CD4-positive, alpha-beta T cell treated with Interleukin-4 for 1 hour (primary cell): ENCODE measurements at regions not wholly inside any gene's neighbourhood (a gene's known extent, or its start where the extent isn't known, plus 50 kb on each side); places are given as distances from the start of the nearest gene placed in this dataset.
"Not testable (repeated sequence)": the region's sequence is repeated elsewhere in the genome, so short reads cannot be mapped to it uniquely, and the experiment has no call there.

Source experiments
- DNase-seq, 2 donors: peaks; one replicate each; pipeline ENCODE4 v3.0.0-alpha.2; 2020 to 2022

DNA sequence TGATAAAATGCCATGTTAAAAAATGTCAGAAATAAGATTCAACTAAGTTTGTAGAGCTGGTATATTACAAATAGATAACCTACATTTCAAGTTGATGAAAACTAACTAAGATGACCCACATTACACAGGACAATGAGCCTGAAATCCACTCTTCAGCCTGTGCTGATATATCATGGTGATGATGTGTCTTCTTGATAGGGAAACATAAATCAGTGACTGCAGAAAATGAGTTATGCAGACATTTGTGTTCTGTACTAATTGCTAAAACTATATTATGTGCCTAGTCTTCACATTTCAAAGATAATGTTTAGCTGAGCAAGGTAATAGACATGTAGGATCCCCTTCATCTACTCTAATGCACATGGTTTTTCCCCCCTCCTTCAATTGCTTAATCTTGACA lies 331.6 kb upstream of the F9 start:
- no peak for DNase-seq

DNA sequence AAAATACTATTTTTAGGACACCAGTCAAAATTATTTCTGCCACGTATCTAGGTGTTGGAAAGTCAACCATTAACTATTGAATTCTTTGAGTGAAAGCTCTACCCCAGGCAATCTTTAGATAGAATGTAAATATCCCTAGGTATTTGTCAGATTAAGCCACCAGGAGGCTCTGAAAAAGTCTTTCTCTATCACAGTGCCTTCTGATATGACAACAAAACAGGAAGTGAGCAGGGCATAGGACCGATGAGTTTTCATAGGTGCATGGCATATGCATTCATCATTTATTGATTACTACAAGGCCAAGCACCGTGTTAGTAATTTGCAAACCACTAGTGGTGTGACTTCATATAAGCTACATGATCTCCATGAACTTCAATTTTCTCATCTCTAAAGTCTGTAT lies 333.6 kb upstream of the F9 start:
- no peak for DNase-seq

DNA sequence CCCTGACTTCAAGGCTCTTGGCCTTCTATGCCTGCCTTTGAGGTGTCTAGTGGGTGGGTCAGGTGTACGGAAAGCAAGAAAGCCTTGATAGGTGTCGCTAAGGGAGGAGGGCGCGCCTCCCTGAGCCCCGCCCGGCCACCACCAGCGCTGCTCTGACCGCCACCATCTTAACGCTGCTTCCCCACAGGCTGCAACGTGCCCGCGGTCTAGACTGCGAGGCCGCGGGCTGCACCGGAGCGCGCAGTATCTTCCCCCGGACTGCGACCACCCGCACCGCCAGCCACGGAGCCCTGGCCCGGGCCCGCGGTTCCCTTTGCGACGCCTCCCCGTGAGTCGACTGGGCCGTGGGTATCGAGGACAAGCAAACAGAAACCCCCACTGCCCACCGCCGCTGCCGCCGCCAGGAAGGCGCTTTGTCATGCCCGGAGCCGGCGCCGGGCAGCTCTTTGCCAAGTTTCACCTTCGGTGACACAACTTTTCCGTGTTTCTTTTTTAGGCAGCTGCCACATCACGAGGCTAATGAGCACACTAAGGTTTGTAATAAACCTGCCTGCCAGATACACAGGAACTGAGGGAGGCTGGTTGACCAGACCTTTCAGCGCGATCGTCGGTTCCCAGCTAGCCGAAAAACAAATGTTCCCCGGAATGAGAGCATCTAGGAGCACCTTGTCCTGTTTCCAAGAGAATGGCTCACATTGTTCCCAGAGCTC lies 335.8 kb upstream of the F9 start:
- DNase-seq: no peak

DNA sequence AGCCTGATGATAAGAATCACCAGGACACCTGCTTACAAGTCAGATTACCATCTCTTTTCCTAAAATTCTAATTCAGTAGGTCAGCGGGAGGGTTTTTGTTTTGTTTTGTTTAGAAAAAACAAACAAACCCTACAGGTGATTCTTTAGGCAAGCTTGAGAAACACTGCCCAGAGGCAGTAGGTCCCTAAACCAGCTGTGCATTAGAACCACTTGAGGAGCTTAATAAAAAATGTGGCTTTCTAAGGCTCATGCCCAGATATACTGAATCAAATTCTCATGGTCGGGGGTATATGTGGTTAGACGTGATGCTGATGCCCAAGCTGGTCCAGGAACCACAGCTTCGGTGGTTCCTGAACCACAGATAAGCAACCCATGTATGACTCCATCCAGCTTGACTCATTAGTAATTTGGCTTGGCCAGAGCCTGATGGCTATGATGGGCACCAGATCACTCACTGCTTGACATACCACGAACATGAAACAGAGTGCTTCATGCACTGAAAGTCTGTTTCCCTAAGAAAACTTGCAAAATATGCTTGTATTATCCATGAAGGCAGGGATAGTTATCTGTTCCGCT lies 338.1 kb upstream of the F9 start:
- DNase-seq: no peak

DNA sequence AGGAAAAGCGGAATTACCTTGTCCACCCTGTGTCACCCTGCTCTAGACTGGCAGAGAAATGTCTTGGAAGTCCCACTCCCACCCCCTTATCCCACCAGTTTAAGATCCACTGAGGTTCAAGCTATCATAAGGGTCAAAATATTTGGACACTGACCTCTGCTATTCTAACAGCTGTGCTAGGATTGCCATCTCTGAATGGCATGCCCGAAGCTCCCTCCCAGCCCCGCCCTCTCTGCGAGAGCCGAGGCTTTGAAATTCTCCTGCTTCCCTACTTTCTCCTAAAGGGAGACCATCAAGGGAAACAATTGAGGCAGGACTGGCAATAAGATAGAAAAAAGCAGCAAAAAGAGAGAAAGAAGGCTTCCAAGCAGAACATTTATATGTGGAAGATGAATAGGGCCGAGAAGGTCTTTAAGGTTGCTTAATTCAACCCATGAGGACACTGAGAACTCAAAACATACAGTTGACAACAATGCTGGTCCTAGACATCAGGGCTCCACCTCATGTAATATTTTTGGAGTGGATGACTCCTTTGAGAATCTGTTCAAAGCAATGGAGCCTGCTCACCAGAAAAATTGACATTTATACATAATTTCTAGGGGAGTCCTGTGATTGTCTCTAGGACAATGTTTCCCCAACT lies 338.7 kb upstream of the F9 start:
- no peak for DNase-seq

DNA sequence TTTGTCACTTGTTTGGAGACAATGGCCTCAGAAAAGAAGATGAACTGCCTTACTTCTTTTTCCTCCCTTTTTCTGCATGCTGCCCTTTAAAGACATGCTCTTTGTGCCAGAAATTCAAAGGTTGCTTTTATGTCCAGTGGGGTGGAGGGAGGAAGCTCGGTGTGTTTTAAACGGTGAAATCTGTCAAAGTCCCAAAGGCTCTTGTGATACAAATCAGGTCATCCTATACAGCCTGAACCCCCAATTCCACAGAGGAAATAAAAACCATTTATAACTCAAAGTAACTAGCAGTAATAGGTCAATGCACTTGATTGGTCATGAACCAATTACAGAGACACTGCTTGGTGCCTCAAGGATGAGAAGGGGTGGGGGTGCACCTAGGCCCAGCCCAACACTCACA lies 339.3 kb upstream of the F9 start:
- no peak for DNase-seq

DNA sequence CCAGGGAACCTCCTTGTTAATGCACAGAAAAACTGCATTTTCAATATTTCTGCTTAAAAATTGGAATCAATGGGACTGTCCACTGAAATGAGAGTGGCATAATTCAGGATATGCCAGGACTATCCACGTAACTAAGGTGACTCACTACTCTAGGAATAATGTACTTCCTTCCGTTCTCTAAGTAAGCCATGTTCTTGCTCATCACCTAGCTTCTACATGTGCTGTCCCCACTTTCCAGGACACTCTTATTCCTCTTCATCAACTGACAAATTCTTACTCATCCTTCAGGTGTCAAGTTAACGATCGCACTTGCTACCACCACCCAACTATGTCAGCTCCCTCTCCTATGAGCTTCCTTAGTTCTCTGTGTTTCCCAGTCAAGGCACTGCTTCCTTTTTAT lies 342.8 kb upstream of the F9 start:
- DNase-seq: no peak

DNA sequence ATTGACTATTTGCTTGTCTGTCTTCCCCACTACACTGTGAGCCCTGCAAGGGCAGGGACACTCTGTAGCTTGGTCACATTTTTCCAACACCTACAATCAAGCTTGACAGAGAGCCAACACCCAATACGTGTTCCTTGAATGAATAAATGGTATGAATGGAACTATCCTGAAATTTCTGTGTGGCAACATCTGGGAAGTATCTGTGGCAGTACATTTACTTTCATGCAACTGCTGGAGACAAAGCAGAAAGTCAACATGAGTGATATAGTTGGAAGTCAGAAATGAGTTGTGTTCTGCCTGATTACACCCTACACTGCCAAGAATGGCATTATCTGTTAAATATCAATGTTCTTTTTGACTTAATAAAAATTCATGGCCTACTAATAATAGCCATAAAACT lies 343.5 kb upstream of the F9 start:
- DNase-seq: no peak

DNA sequence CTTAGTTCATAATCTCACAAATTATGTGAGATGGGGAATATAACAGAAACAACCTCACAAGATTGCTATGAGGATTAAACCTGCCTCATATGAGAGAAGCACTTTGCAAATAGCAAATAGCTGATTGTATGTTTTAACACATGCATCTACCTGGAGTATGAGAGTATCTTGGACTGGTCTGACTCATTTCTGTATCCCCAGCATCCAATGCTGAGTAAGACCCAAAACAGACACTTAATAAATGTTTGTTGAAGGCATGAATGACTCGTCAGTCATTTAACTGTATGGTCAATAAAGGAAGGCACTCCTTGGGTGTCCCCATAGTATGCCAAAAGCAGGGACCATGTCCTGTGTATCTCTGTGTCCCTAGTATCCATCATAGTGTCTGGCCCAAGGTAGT lies 350.9 kb upstream of the F9 start:
- no peak for DNase-seq

DNA sequence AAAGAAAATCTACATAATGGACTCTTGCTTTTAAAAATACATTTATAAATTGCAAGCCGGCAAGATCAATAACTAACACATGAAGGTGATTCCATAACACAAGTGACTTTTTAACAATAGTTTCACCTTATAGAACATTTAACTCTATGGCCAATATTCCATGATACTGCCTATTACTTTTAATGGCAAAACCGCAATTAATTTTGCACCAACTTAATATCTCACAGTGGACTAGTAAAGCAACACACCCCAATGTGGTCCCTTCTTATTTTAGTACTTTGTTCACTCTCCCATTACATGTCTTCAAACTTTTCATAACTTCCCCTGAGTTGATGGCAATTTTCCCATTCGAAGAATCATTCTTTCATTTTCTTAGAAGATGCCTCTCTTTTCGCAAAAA lies 351.6 kb upstream of the F9 start:
- DNase-seq: no peak

DNA sequence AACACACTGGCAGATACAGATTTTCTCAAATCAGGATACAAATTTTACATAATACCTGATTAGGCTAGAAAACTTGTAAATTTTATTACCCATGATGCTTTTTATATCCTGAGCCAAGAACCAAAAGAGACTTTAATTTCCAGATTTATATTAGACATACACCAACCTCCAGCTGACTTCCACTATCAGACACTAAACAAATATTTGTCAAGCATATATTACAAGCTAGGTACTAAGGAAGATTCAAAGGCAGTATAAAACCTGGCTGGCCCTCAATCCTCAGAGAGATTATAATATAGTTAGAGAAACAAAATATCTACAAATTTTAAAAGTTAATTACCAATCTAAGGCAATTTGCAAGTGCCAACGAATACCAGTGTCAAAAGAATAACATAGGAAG lies 357.8 kb upstream of the F9 start:
- no peak for DNase-seq

DNA sequence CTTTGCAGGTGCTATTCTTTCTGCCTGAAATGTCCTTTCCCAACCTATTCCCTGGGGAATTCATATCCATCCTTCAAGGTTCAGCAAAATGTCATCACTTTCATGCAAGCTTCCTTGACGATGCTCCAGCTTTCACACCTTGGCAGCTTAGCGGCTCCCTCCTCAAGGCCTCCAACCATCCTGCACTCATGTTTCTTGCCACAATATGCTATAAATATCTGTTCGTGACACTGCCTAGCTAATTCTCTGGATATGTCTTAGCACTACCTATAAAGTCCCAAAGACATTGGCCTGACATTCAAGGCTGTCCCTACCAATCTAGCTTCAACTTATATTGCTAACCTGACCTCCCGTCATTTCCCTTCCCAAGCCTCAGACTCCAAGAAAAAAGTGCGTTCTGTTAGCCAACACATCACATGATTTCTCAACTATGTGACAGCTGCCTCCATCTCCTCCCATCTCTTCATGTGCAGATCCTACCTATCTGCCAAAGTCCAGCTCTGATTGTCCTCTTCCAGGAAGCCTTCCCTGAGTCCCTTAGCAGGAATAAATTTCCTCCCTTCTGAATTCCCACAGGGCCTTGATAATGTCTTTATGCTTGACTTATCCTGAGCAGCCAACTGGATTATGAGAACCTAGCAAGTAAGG lies 359.9 kb upstream of the F9 start:
- no peak for DNase-seq

DNA sequence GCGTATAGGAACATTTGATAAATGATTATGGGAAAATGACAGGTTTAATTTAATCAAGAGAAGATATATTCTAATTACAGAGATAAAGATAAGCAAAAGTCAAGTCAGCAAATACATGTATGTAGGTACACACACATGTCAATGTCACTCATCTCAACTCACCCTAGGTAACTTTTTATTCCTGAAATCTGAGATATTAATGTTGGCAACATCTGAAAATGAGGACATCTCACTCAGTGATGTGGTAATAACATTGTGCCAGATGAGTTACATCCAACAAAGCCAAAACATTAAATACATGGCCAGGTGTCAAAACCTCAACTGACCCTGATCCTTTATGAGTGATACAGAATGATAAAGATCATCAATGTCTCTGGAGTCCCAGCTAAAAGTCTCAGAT lies 363.3 kb upstream of the F9 start:
- no peak for DNase-seq

DNA sequence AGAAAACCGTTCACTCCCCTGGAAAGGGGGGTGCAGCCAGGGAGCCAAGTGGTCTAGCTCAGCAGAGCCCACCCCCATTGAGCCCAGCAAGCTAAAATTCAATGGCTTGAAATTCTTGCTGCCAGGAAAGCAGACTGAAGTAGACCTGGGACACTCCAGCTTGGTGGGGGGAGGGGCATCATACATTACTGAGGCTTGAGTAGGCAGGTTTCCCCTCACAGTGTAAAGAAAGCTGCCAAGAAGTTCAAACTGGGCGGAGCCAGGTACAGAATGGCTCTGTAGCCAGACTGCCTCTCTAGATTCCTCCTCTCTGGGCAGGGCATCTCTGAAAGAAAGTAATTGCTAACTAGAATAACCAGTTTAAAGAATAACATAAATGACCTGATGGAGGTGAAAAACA lies 372.3 kb upstream of the F9 start:
- no peak for DNase-seq

DNA sequence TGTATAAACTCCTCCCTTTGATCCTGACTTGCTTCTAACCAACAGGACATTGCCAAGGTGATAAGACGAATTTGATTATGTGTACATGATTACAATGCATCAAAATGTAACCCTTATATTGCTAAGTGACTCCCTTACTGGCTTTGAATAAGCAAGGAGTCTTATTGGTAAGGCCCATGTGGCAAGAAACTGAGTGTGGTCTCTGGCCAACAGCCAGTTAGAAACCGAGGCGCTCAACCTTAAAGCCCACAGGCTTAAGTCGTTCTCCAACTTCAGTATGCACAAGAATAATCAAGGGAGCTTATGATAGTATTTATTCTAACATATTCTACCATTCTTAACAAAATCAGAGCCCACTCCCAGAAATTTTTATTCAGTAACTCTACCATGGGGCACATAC lies 374.2 kb upstream of the F9 start:
- DNase-seq: no peak

DNA sequence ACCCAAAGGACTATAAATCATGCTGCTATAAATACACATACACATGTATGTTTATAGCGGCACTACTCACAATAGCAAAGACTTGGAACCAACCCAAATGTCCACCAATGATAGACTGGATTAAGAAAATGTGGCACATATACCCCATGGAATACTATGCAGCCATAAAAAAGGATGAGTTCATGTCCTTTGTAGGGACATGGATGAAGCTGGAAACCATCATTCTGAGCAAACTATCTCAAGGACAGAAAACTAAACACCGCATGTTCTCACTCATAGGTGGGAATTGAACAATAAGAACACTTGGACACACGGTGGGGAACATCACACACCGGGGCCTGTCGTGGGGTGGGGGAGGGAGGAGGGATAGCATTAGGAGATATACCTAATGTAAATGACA lies 383.9 kb upstream of the F9 start:
- DNase-seq: not testable (repeated sequence)

DNA sequence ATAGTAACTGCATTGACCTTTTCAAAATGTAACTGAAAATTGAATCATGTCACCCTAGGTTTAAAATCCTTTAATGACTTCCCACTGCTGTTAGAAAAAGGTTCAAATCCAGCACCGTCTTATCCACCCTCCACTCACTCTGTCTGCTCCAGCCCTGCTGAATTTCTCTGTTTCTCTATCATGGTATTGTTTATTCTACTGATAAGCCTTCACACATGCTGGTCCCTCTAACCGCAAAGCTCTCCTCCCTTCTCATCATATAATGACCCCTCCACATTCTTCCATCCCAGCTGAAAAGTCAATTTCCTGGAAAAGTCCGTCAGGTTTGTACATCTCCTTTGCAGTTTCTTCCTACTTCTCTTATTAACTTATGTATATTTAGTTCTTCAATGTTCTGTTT lies 389.2 kb upstream of the F9 start:
- no peak for DNase-seq

DNA sequence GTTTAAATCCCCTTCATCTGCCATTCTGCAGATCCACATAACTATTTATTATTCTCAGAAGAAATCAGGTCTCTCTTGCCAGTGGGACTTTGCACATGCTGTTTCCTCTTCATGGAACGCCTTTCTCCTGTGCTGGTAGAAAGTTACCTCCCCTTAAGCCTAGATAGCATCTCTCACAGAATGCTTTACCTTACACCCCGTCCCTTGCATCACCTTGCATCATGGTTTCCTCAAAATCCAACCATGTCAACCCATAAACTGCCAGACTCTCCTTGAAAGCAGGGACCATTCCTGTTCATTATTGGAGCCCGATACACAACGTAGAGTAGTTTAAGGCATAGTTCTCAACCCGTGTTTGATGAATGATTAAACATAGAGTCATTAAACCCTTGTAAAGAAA lies 396.2 kb upstream of the F9 start:
- no peak for DNase-seq

DNA sequence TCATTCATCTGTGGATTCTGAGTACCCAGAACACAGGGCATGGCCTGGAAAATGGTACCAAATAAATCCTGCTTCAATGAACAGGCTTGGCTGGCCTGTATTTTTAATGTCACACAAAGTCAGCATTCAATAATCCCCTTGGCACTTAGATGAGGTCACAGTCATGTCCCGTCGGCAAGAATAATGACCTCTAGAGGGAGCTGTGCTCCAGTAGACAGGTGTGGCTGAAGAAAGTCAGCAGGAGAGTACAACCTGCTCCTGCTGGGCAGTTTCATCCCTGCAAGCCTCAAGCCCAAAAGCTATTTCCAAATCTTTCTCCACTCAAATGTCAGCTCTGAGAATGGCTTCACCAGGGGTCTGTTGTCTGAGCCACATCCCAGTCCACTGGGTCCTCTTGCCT lies 404.0 kb upstream of the F9 start:
- DNase-seq: no peak

DNA sequence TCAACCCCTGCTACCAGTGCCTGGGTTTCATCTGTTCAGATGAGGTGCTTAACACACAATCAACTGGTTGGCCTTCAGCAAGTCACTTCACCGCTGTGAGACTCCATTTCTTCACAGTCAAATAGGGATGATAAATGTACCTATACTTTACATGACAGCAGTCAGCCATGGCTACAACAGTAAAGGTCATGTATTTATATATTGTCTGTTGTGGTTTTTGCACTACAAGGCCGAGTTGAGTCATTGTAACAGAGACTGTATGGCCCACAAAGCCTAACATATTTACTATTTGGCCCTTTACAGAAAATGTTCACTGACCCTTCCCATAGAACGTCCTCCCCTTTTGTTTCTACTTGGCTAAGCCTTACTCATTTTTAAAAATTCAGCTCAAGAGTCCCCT lies 404.6 kb upstream of the F9 start:
- no peak for DNase-seq

DNA sequence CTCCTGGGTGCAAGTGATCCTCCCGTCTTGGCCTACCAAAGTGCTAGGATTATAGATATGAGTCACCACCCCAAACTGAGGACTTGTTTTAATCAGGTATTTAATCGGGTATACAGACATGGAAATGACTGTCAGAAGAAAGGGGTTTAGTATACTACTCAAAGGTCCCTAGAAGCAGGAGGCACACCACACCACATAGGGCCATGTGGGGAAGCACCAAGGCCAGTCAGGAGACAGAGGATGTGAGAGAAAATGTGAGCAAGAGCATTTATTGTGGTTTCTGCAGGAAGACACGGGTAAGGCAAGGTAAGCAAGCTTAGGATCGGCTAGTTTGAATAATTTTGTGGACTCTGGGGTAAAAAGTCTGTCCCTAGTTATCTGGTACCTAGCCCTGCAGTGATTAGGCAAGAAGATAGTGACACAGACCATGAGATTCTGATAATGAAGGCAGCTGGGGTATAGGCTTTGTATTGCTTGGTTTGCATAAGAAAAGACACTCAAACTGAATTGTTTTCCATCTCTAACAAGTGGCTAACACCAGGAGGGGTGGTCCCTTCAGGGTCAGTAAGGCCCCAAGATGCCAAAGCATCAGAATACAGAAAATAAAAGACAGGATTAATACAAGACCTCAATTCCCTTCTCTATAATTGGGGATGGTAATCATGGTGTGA lies 408.8 kb upstream of the F9 start:
- no peak for DNase-seq

DNA sequence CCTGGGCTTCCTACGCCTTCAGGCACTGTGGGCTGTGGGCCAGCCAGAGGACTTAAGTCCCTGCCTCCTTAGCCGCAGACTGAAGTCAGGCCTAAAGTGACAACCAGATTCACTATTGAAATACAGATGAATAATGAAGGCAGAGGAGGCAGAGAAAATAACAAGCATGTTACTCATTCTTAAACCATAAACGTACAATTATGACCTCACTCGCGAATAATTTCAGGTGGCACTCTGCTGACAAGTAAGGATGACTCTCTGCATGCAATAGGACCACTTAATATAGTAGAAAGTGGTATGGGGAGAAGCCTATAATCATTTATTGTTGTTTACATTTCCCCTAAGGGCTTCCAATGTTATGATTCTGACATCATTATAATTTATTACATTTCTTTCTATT lies 409.2 kb upstream of the FGF13 start:
- DNase-seq: no peak

DNA sequence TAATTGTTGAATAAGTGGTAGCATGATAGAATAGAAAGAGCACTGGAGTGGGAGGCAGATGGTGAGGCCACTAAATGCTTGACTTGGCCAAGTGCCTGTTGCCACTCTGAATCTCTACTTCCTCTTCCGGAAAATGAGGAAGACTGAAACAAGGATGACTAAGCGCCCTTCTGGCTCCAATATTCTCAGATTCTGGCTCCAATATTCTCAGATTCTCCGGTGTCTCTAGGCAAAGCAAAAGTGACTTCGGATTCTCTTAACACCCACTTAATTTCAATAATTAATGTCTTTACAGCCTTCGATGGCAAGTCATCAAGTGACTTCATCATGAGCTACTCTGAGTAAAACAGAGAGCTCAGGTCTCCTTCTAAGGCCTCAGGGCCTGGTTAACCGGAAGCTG lies 402.2 kb upstream of the FGF13 start:
- DNase-seq: no peak

DNA sequence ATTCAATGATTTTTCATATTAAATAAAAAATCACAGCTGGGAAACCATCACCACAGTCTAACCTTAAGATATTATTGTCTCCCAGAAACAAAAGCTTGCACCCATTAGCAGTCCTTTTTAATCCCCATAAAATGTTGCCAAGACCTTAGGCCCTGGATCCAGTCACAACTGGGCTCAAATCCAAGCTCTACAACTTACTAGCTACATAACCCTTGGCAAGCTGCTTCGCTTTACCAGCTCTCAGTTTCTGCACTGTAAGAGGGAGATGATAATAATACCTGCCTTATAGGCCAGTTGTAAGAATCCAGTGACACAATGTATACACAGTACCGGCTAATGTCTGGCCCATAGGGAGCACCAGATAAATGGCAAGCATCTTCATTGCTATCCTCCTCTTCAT lies 400.9 kb upstream of the FGF13 start:
- DNase-seq: no peak
